ENCODE measurements at regions not wholly inside any gene's neighbourhood (a gene's known extent, or its start where the extent isn't known, plus 50 kb on each side); places are given as distances from the start of the nearest gene placed in this dataset.

GRCh38 chr11:116189408-116190170 is 583.2 kb downstream of the BUD13 start:
- TF ChIP-seq, protein P1, sequence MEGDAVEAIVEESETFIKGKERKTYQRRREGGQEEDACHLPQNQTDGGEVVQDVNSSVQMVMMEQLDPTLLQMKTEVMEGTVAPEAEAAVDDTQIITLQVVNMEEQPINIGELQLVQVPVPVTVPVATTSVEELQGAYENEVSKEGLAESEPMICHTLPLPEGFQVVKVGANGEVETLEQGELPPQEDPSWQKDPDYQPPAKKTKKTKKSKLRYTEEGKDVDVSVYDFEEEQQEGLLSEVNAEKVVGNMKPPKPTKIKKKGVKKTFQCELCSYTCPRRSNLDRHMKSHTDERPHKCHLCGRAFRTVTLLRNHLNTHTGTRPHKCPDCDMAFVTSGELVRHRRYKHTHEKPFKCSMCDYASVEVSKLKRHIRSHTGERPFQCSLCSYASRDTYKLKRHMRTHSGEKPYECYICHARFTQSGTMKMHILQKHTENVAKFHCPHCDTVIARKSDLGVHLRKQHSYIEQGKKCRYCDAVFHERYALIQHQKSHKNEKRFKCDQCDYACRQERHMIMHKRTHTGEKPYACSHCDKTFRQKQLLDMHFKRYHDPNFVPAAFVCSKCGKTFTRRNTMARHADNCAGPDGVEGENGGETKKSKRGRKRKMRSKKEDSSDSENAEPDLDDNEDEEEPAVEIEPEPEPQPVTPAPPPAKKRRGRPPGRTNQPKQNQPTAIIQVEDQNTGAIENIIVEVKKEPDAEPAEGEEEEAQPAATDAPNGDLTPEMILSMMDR (IDR thresholded peaks at IDR 0.05; ENCODE audit: borderline replicate concordance, insufficient read depth, low read depth, low read length): no peak
- H3K4me3 ChIP-seq (ENCODE audit: low read depth, low read length): no peak overlapping the region

DNA sequence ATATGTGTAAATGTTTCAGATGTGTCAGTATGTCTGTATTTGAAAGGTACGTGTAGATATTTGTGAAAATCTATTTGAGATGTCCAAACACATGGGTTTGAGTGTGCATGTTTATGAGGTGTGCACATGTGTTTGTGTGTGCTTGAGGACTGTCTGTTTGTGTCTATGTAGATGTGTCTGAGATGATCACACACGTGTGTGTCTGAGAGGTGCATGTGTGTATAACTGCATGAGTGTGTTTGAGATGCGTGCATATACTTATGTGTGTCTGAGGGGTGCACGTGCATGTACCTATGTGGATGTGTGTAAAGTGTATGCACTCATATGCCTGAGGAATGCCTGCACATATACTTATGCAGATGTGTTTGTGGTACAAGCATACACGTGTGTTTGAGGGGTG is 584.4 kb downstream of the BUD13 start:
- TF ChIP-seq, protein P1 (IDR thresholded peaks at IDR 0.05; ENCODE audit: borderline replicate concordance, insufficient read depth, low read depth, low read length): no peak
- no peak overlapping the region for H3K4me3 ChIP-seq (ENCODE audit: low read depth, low read length)

DNA sequence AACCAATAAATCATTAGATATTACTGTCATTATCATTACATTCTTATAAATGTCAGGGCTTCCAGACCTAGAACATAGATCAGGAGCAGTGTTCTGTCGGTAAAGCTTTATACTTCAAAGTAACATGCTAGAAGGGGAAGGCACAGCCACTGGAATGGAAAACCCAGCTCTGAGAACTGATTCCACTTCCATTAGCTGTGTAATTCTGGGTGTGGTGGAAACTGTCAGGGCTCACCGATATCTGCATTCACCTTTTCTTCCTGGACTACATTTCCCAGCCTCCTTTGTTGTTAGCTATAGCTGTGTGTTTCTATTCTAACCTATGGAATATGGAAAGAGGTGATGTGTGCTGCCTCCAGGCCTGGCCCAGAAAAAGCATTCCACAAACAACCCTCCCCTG is 585.8 kb downstream of the BUD13 start:
- TF ChIP-seq, protein P1 (IDR thresholded peaks at IDR 0.05; ENCODE audit: borderline replicate concordance, insufficient read depth, low read depth, low read length): no peak

GRCh38 chr11:116185551-116185950 is 587.2 kb downstream of the BUD13 start:
- TF ChIP-seq, protein P1 (IDR thresholded peaks at IDR 0.05; ENCODE audit: borderline replicate concordance, insufficient read depth, low read depth, low read length): no peak
- no peak overlapping the region for H3K4me3 ChIP-seq (ENCODE audit: low read depth, low read length)

More for the DNA sequence above, 585.8 kb downstream of the BUD13 start:
- H3K4me3 ChIP-seq (ENCODE audit: low read depth, low read length): no peak overlapping the region

GRCh38 chr11:116184763-116185162 is 588.0 kb downstream of the BUD13 start:
- TF ChIP-seq, protein P1 (IDR thresholded peaks at IDR 0.05; ENCODE audit: borderline replicate concordance, insufficient read depth, low read depth, low read length): no peak
- no peak overlapping the region for H3K4me3 ChIP-seq (ENCODE audit: low read depth, low read length)

DNA sequence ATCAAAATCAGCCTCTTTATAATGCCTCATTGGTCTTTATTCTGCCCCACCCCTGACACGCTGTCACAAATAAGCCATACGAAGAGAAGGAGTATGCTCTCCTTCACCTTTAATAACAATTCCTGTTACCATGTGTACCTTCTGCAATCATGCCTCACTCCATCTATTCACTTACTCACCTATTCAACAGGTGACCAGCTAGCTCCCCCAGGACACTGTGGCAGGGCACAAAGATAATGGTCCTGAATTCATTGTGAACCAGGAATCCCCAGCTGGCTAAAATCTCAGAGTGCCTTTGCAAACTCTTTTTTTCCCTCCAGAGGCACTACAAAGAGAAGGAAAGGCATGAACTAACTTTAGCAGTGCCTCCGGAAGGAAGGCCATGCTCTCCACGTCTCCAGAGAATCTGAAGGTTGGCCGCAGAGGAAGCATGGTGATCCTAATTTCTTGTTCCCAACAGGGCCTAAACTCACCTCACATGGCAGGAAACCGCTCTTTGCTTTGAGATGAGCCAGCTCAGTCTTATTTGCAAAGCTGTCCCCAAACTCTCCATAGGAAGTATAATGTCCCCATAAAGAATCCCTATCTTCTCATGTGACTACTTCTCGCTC is 590.3 kb downstream of the BUD13 start:
- TF ChIP-seq, protein P1 (IDR thresholded peaks at IDR 0.05; ENCODE audit: borderline replicate concordance, insufficient read depth, low read depth, low read length): no peak
- no peak overlapping the region for H3K4me3 ChIP-seq (ENCODE audit: low read depth, low read length)

Measured in GM12875 (cell line).